HepG2 (cell line): ENCODE measurements at regions not wholly inside any gene's neighbourhood (a gene's known extent, or its start where the extent isn't known, plus 50 kb on each side); places are given as distances from the start of the nearest gene placed in this dataset.

Experiments used
- ATAC-seq: fragments of 200-7000 bp; cut with Tn5 transposase; 3 replicates; pipeline ENCODE4 v1.9.1; 2020; ENCODE audit warnings: mild to moderate bottlenecking, moderate library complexity
- BruUV-seq: library from RNA; stranded (reverse); fragments of 400-500 nt; replicated peaks from 2 replicates; lab custom pipeline; 2021; lab: Mats Ljungman, UMichigan
- CTCF ChIA-PET: fragments of 300-600 bp; formaldehyde crosslinking; extraction: SDS; loops from one replicate; lab custom pipeline; 2021; ENCODE audit warnings: low total read pairs, inconsistent platforms, low intra/inter-chr PET ratio; lab: Yijun Ruan, JAX
- POLR2A ChIA-PET: fragments of 350-600 bp; sonication (Branson Sonifier 250); formaldehyde crosslinking; loops from one replicate; lab custom pipeline; 2020; ENCODE audit warnings: antibody characterized with exemption, inconsistent platforms; lab: Yijun Ruan, JAX
- DNase-seq: peaks from one replicate; pipeline ENCODE4 v3.0.0-alpha.2; 2015; ENCODE audit warnings: low spot score
- FAIRE-seq: peaks from 3 replicates; lab custom pipeline; 2011; peaks lifted over from hg19 to GRCh38; lab: Jason Lieb, UNC
- H2AFZ ChIP-seq: one replicate; pipeline ENCODE4 v1.6.1; 2011; ENCODE audit warnings: low read length, inconsistent platforms
- H3K27ac ChIP-seq: fragments of 300-600 bp; 3 replicates; pipeline ENCODE4 v1.8.0; 2011; ENCODE audit warnings: mixed run types, mild to moderate bottlenecking, mixed read lengths, low read length, inconsistent platforms; ENCODE audit not compliant: insufficient read depth; ENCODE audit errors: extremely low read length
- H3K27me3 ChIP-seq, 2 experiments: fragments of 200-600 bp in 1 of 2; 2 replicates in 1 of 2; 3 replicates in 1 of 2; pipeline versions ENCODE4 v1.6.0 to v1.8.0; 2011; ENCODE audit warnings: low read length in 2 of 2, mild to moderate bottlenecking in 2 of 2, moderate library complexity in 2 of 2, inconsistent platforms in 1 of 2; ENCODE audit not compliant: insufficient read depth in 2 of 2, control insufficient read depth in 1 of 2
- H3K36me3 ChIP-seq, 2 experiments: fragments of 200-600 bp in 1 of 2; replicated peaks in 1 of 2; 2 replicates in 1 of 2; 3 replicates in 1 of 2; pipeline versions ENCODE4 v1.5.1 to v1.8.0; 2011; ENCODE audit warnings: low read length in 2 of 2, inconsistent platforms in 1 of 2; ENCODE audit not compliant: insufficient read depth in 2 of 2, control insufficient read depth in 1 of 2
- H3K4me1 ChIP-seq: 2 replicates; pipeline ENCODE4 v1.5.1; 2012; ENCODE audit warnings: low read length, inconsistent platforms; ENCODE audit not compliant: insufficient read depth
- H3K4me2 ChIP-seq: 2 replicates; pipeline ENCODE4 v1.6.0; 2011; ENCODE audit warnings: low read depth, low read length, inconsistent platforms
- H3K4me3 ChIP-seq, 3 experiments: fragments of 200-600 bp in 1 of 3; sonication (generic), shearing (Covaris generic) in 1 of 3; replicated peaks in 1 of 3; 2 replicates each; pipeline ENCODE4 v1.5.1; 2011 to 2016; ENCODE audit warnings: low read length in 3 of 3, inconsistent platforms in 2 of 3, low read depth in 2 of 3, mild to moderate bottlenecking in 2 of 3, control low read depth in 1 of 3, mixed read lengths in 1 of 3; ENCODE audit not compliant: insufficient read depth in 1 of 3
- H3K79me2 ChIP-seq: one replicate; pipeline ENCODE4 v1.6.1; 2011; ENCODE audit warnings: low read length, inconsistent platforms; ENCODE audit not compliant: insufficient read depth
- H3K9ac ChIP-seq: 2 replicates; pipeline ENCODE4 v1.6.0; 2011; ENCODE audit warnings: mild to moderate bottlenecking, low read depth, low read length, inconsistent platforms; ENCODE audit not compliant: insufficient read depth
- H3K9me3 ChIP-seq: 2 replicates; pipeline ENCODE4 v1.5.1; 2012; ENCODE audit warnings: mild to moderate bottlenecking, low read length
- H4K20me1 ChIP-seq: 2 replicates; pipeline ENCODE4 v1.6.0; 2011; ENCODE audit warnings: inconsistent platforms, mild to moderate bottlenecking, low read length, moderate library complexity; ENCODE audit not compliant: insufficient read depth
- ELF1 ChIP-seq: sonication (generic); formaldehyde crosslinking; IDR thresholded peaks from 2 replicates; pipeline ENCODE4 v1.4.0; 2020; ENCODE audit warnings: missing genetic modification reagents
- ELF3 ChIP-seq: IDR thresholded peaks from 2 replicates; pipeline ENCODE4 v1.6.1; 2016; ENCODE audit warnings: missing genetic modification reagents, missing compliant biosample characterization
- NCOA1 ChIP-seq: sonication (generic); formaldehyde crosslinking; IDR thresholded peaks from 2 replicates; pipeline ENCODE4 v1.9.0; 2021; ENCODE audit warnings: missing genetic modification reagents
- RELA ChIP-seq: sonication (generic); formaldehyde crosslinking; IDR thresholded peaks from 2 replicates; pipeline ENCODE4 v1.4.0; 2020; ENCODE audit warnings: missing genetic modification reagents
- RFX5 ChIP-seq: IDR thresholded peaks from 2 replicates; pipeline ENCODE4 v1.6.1; 2011; ENCODE audit warnings: low read depth, low read length, improper control_type of control experiment
- ZHX1 ChIP-seq: sonication (generic); formaldehyde crosslinking; IDR thresholded peaks from 2 replicates; pipeline ENCODE4 v1.8.1; 2022; ENCODE audit warnings: low read depth, mild to moderate bottlenecking, missing genetic modification reagents
- ZNF264 ChIP-seq: sonication (generic); formaldehyde crosslinking; IDR thresholded peaks from 2 replicates; pipeline ENCODE4 v1.4.0; 2020; ENCODE audit warnings: missing genetic modification reagents
- ZNF597 ChIP-seq: sonication (generic); formaldehyde crosslinking; IDR thresholded peaks from 2 replicates; pipeline ENCODE4 v1.5.0; 2020; ENCODE audit warnings: missing genetic modification reagents
- WGBS: methylation state at CpG from one replicate; pipeline ENCODE4 v1.1.6; 2017; ENCODE audit warnings: low lambda C conversion rate; 5-methylcytosine and 5-hydroxymethylcytosine counted together
- in situ Hi-C: cut with HindIII; loops from 2 replicates; pipeline ENCODE4 v1.10.0; 2017; ENCODE audit warnings: low pct_unique_long_range_greater_than_20kb; ENCODE audit not compliant: extremely low pct_ligation_motif_present
- intact Hi-C: fragments of 100-400 bp; cut with micrococcal nuclease; formaldehyde crosslinking; loops from one replicate; pipeline ENCODE4 v1.10.0; 2022; ENCODE audit not compliant: unreplicated experiment

- TF ChIP-seq ZNF597 (CRISPR knock-in tag): no peak
- TF ChIP-seq ZHX1 (CRISPR knock-in tag): no peak
- no peak for TF ChIP-seq ELF3 (CRISPR knock-in tag)
- no peak for TF ChIP-seq ELF1 (CRISPR knock-in tag)
- TF ChIP-seq NCOA1 (CRISPR knock-in tag): no peak
- no peak for TF ChIP-seq RFX5
These were observed 66.4 kb upstream of the FLRT2 start (continued) for GRCh38 chr14:85463512-85463911.

- no TSS peak for BruUV-seq
- H3K27ac ChIP-seq: no peak overlapping the region
- CTCF ChIA-PET: no interaction called here
- no peak overlapping the region for H2AFZ ChIP-seq
- POLR2A ChIA-PET: no interaction called here
- H3K4me3 ChIP-seq: no peak overlapping the region
- H3K36me3 ChIP-seq: no peaks in the 10 kb centered on the region
- H4K20me1 ChIP-seq: no peaks in the 10 kb centered on the region
- no peak for ATAC-seq
- H3K27me3 ChIP-seq: no peaks in the 10 kb centered on the region
- WGBS: 28% methylated on average over 2 of the region's 2 CpGs
- in situ Hi-C loops: no loop called here
- FAIRE-seq: no peak
- H3K79me2 ChIP-seq: no peaks in the 10 kb centered on the region
- peaks cover 64% of the 10 kb centered on the region for H3K9me3 ChIP-seq
- intact Hi-C loops: no loop called here
- no peak overlapping the region for H3K9ac ChIP-seq
- no peak overlapping the region for H3K4me2 ChIP-seq
- DNase-seq: no peak
- H3K4me1 ChIP-seq: no peaks in the 10 kb centered on the region
- TF ChIP-seq ZNF264 (no peak), RELA (CRISPR knock-in tag) (no peak)
These were observed 65.6 kb upstream of the FLRT2 start for GRCh38 chr14:85464135-85464895.
